HG03175 (cell line): ENCODE measurements at regions not wholly inside any gene's neighbourhood (a gene's known extent, or its start where the extent isn't known, plus 50 kb on each side); places are given as distances from the start of the nearest gene placed in this dataset.
"Not testable (repeated sequence)": the region's sequence is repeated elsewhere in the genome, so short reads cannot be mapped to it uniquely, and the experiment has no call there.

Source experiments
- ATAC-seq: cut with Tn5 transposase; IDR thresholded peaks from one replicate; pipeline ENCODE4 v1.9.1; 2021; ENCODE audit warnings: mild to moderate bottlenecking, moderate library complexity; ENCODE audit not compliant: unreplicated experiment

- ATAC-seq, result no peak
These were observed 215.6 kb downstream of the RPLP1 start for GRCh38 chr15:69668039-69668705.

DNA sequence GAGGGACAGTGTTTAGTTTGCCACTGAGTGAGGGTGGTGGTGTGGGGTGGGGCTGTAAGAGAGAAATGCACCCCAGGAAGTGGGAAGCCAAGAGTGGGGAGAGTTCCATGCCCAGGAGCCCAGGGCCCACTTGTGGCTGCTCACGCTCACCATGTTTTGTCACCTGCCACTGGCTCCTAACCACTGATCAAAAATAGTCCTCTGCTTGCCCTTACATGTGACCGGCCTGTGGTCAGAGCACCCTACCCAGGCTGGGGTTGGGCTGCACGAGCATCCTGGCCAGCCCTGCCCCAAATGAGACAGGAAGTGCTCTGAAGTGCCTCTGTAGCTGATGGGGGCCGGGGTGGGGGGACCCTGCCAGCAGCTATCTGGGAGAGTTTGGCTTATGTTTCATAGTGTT is 216.3 kb downstream of the RPLP1 start:
- peak; percentile 68 for ATAC-seq

DNA sequence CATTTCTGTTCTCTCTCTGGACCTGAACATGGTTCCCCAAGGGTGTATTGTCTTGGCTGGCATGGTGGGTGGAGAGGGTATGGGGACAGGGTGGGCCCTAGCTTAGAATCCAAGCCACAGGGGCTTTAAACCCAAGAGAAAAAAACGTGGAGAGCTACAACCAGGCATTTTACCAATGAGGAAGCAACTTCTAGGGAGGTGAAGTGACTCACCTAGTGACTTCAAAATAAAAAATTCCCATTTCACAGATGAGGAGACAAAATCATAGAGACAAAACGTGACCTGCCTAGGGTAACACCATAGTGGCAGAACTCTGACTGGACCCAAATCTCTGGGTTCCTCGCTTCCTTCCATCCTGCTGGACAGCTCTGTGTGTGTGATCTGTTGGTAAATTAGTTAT is 216.8 kb downstream of the RPLP1 start:
- ATAC-seq, result no peak

- ATAC-seq, result no peak
These were observed 220.8 kb downstream of the RPLP1 start for GRCh38 chr15:69673291-69673881.

- no peak for ATAC-seq
These were observed 223.1 kb downstream of the RPLP1 start for GRCh38 chr15:69675731-69676130.

DNA sequence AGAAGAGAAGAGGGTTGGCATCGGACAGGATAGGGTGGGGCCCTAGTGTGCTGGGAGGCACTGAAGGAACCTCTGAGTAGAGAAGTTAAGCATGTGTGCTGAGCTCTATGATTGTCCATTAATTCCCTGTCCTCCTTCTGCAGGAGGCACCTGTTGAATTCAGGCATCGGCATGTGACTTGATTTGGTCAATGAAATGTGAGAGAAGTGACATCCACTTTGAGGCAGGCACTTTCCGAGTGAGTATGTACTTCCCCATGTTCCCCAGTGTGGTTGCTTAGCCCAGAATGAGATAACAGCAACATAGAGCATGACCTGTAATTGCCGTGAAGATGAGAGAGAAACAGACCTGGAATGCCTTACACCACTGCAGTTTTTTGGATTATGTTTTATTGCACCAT is 224.8 kb downstream of the RPLP1 start:
- no peak for ATAC-seq

DNA sequence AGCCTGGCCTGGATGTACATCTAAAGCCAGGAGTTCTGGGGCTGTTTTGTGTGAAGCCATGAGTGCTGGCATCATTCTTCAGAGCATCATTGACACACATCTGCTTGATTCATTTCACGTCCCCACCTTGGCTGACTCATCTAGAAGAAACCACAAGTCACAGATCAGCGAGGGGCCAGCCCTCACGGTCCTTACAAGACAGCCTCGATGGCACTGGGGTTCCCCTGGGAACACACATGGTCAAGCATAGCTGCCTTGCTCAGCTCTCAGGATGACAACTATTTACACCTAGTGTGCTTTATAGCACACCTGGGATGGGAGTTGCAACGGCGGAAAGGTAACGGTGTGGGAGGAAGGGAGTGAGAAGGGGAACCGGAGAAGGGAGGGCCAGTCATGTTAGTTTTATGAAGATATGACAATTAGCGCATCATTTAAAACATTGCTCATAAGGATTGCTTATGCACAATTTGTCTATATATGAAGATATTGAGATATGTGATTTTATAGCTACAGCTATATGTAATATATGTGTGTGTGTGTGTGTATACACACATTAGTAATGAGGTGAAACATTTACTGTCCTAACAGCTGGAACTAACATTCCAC is 227.1 kb downstream of the RPLP1 start:
- peak; percentile 97 for ATAC-seq

- not testable (repeated sequence) for ATAC-seq
These were observed 232.2 kb downstream of the RPLP1 start for GRCh38 chr15:69684823-69685222.

DNA sequence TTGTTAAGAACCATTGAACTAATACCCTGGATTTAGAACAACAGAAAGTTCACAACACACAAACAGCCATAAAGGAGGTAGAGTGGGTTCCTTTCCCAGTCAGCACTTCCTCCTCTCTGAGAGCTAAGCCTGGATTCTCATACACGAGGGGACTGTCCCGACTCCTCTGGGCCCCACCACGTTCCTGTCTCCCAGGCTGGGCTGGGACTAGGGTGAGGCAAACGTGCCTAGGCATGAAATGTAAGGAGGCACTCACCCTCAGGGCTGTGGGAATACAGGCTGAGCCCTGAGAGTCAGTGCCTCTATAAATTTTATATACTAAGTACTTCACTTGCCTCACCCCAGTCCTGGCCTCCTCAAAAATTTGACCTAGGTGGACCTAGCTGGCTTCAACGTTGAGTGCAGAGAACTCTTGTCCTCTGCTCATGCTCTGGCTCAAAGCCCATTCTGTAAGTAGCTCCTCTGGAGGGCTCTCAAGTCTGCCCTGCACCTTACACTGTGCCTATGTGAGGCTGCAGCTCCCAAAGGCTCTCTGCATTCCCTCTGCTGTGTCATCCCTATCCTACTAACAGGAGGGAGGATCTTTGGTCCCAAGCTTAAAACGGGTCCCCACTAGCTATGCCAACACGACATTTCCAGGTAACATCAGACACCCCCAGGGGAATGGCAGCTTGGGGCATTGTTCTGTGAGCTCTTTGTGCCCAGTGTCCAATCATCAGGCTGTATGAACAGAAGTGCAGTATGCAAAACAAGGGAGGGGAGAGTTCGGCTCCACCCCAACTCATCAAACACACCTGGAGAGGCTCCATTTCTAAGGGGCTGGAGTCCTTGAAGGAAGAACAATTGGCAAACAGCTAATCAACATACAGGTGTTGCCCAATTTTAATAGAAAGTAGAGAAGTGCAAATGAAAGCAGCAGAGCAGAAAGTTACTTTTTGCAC is 233.2 kb downstream of the RPLP1 start:
- ATAC-seq, result no peak

DNA sequence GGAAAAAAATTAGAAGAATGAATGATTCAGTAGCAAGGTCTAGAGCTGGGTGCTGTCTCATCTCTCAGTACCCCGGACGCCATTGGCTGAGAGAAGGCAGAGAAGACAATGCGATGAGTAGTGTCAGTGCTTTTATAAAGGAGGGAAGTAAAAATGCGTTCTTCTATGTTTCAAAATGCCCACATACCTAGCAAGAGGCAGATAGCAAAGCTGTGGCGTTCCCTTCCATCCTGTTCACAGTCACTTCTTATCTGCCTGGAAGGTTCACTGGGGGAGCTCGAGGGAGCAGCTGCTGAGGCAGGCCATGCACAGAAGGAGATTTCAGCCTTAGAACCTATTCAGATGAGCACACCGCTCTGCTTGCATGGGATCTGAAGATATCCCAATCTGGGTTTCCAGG is 234.0 kb downstream of the RPLP1 start:
- no peak for ATAC-seq

DNA sequence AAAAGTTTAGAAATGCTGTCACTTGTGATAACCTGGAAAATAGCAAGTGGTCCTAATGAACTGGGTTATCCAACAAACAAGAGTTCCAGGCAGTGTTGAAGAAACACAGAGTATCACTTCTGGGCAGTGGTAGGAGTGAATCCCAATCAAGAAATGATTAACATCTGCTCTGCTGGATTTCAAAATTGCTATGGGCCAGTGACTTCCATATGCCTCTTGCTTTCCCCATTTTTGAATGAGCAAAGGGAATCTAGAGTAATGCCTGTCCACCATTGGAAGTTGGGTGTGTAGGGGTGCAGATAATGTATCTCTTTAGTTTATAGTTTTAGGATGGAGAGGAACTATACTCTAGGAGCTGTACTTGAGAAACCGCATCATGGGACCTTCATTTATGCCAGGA is 236.5 kb downstream of the RPLP1 start:
- ATAC-seq, result no peak

GRCh38 chr15:69691307-69692015 is 238.8 kb downstream of the RPLP1 start:
- no peak for ATAC-seq

GRCh38 chr15:69692342-69692741 is 239.7 kb downstream of the RPLP1 start:
- ATAC-seq, result no peak

- ATAC-seq, result no peak
These were observed 240.4 kb downstream of the RPLP1 start for GRCh38 chr15:69693059-69693458.

DNA sequence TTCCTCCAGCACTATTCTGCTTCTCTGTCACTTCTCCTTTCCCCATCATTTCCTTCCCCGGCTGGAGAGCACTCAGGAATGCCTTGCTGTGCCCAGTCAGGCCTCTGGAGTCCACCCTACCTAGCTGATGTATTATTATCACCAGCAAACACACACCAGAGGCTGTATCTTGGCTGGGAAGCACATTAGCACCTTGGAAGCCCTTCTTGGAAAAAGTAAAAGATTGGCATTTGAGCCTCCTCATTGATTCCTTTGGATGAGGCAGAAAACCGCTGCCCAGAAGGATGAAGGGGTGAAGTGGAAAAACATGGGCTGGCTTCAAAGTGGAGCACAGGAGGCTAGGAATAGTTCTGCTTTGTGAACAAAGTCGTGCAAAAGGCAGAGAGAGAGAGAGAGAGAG is 244.3 kb downstream of the RPLP1 start:
- ATAC-seq, result no peak

- no peak for ATAC-seq
These were observed 245.3 kb downstream of the RPLP1 start for GRCh38 chr15:69697916-69698315.

GRCh38 chr15:69699096-69699495 is 246.5 kb downstream of the RPLP1 start:
- ATAC-seq, result no peak

- no peak for ATAC-seq
These were observed 247.8 kb downstream of the RPLP1 start for GRCh38 chr15:69700380-69700779.

GRCh38 chr15:69701198-69701597 is 248.6 kb downstream of the RPLP1 start:
- no peak for ATAC-seq

DNA sequence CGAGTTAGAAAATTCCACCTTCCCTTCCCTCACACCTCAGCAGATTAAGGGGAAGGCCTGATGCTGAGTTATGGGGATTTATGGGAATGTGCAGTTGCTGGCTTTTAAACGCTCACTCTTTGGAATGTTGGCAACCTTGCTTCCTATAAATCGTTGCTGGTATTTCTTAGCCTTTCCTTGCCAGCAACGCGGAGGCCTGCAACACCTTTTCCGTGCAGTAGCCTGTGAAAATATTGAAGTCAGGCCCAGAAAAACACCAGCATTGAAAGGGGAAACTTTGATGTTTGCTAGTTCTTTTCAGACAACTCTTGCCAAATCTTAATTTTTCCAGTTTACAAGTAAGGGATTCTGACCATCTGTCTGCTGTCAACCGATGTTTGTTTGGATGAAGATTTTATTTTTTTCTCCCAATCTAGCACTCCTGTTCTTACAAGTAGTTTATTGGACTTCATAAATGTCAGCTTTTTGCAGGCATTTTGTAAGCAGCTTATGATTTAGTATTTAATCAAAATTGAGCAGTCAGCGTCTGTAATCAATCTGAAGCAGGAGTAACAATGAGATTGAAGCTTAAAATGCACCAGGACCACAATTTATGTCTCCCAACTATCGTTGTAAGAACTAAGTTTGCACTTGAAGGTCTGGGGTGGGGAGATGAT is 251.0 kb downstream of the RPLP1 start:
- ATAC-seq, result no peak
